ENCODE measurements at regions not wholly inside any gene's neighbourhood (a gene's known extent, or its start where the extent isn't known, plus 50 kb on each side); places are given as distances from the start of the nearest gene placed in this dataset.

DNA sequence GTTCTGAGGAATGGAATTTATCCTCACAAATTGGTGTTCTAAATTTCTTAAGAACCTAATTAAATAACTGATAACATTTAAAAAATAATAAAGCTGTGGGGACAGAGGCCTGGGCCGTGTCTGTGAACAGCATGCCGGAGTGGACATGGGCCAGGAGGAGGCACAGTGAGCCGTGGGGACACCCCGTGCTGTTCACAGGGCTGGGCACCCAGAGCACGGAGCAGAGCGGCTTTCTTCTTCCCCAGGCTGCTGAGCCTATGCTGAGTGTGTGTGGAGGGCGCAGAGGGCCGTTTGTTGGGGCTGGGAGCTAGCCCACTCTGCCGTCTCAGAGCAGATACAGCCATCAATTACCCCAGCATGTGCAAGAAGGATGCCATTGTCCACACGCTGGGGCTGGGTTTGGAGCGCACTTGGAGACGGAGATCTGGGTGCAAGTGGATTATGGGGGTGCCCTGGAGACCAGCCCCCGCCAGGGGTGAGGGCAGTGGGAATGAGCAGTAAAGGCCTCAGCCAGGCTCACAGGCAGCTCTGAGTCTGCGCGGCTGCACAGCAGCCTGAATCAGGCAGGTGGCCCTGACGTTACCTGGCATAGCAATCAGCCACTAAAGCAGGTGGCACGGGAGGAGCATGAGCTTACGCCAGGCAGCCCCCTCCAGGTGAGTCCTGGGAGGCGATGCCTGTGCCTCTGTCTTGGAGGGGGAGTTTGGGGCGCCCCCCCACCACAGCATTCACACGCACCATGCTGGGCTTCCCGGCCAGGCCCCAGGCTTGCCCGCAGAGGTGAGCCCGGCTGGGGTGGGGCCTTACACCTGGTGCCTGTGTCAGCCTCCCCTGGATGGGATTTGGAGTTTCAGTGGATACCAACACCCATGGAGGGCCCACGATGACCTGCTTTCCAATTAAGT lies 52.1 kb upstream of the SLC66A3 start:
- H3K27ac ChIP-seq: no peak overlapping the region
- DNase-seq (no peak), ATAC-seq (no peak)
- intact Hi-C loops (cut with DNase I): no loop called here
- H3K27me3 ChIP-seq: no peaks in the 10 kb centered on the region
- TF ChIP-seq CTCF (IDR thresholded peaks at IDR 0.05): no peak
- H3K9me3 ChIP-seq: no peaks in the 10 kb centered on the region
- H3K4me3 ChIP-seq: no peak overlapping the region
- no peaks in the 10 kb centered on the region for H3K4me1 ChIP-seq
- no peaks in the 10 kb centered on the region for H3K36me3 ChIP-seq

GRCh38 chr2:11103984-11104793 lies 51.1 kb upstream of the SLC66A3 start:
- Histone ChIP-seq H3K4me3 (no peak overlapping the region), H3K27ac (no peak overlapping the region)
- ATAC-seq: no peak

GRCh38 chr2:11104794-11105660 lies 50.2 kb upstream of the SLC66A3 start:
- DNase-seq: no peak
- no peak overlapping the region for H3K27ac ChIP-seq
- H3K4me3 ChIP-seq: no peak overlapping the region
- H3K9me3 ChIP-seq: no peaks in the 10 kb centered on the region
- H3K36me3 ChIP-seq: no peaks in the 10 kb centered on the region
- intact Hi-C loops (cut with DNase I): no loop called here
- no peak for TF ChIP-seq CTCF (IDR thresholded peaks at IDR 0.05)
- no peaks in the 10 kb centered on the region for H3K4me1 ChIP-seq
- no peak for ATAC-seq
- no peaks in the 10 kb centered on the region for H3K27me3 ChIP-seq

More at GRCh38 chr2:11103984-11104793, 51.1 kb upstream of the SLC66A3 start:
- Histone ChIP-seq H3K4me1 (no peaks in the 10 kb centered on the region), H3K9me3 (no peaks in the 10 kb centered on the region), H3K36me3 (no peaks in the 10 kb centered on the region), H3K27me3 (no peaks in the 10 kb centered on the region)
- TF ChIP-seq CTCF (IDR thresholded peaks at IDR 0.05): no peak
- no peak for DNase-seq
- intact Hi-C loops (cut with DNase I): no loop called here
